ENCODE measurements at regions not wholly inside any gene's neighbourhood (a gene's known extent, or its start where the extent isn't known, plus 50 kb on each side); places are given as distances from the start of the nearest gene placed in this dataset.

- TF ChIP-seq CTCF (IDR thresholded peaks at IDR 0.05) (no peak), POLR2A (IDR thresholded peaks at IDR 0.05) (no peak)
These were observed 617.5 kb downstream of the ZPLD1 start for GRCh38 chr3:103052236-103052830.
